WTC11 (cell line): ENCODE measurements at regions not wholly inside any gene's neighbourhood (a gene's known extent, or its start where the extent isn't known, plus 50 kb on each side); places are given as distances from the start of the nearest gene placed in this dataset.

Source experiments
- ATF1 ChIP-seq: sonication (generic); formaldehyde crosslinking; IDR thresholded peaks from 2 replicates; pipeline ENCODE4 v1.8.1; 2023; ENCODE audit warnings: mild to moderate bottlenecking, moderate library complexity, missing genetic modification reagents
- CBFB ChIP-seq: sonication (generic); formaldehyde crosslinking; IDR thresholded peaks from 2 replicates; pipeline ENCODE4 v1.8.1; 2022; ENCODE audit warnings: mild to moderate bottlenecking, low read depth, missing genetic modification reagents
- CTCF ChIP-seq: fragments of 200-600 bp; IDR thresholded peaks from 2 replicates; pipeline ENCODE4 v1.8.0; 2022; ENCODE audit warnings: antibody characterized with exemption
- E2F1 ChIP-seq: sonication (generic); formaldehyde crosslinking; IDR thresholded peaks from 2 replicates; pipeline ENCODE4 v1.8.0; 2022; ENCODE audit warnings: mild to moderate bottlenecking, missing genetic modification reagents
- E2F4 ChIP-seq: sonication (generic); formaldehyde crosslinking; IDR thresholded peaks from 2 replicates; pipeline ENCODE4 v1.8.1; 2022; ENCODE audit warnings: low read depth, mild to moderate bottlenecking, moderate library complexity, missing genetic modification reagents, borderline replicate concordance
- ESRRA ChIP-seq: sonication (generic); formaldehyde crosslinking; IDR thresholded peaks from 2 replicates; pipeline ENCODE4 v1.8.1; 2022; ENCODE audit warnings: mild to moderate bottlenecking, missing genetic modification reagents, borderline replicate concordance
- ETV6 ChIP-seq: sonication (generic); formaldehyde crosslinking; IDR thresholded peaks from 2 replicates; pipeline ENCODE4 v1.8.1; 2022; ENCODE audit warnings: mild to moderate bottlenecking, missing genetic modification reagents
- FOXJ3 ChIP-seq: sonication (generic); formaldehyde crosslinking; IDR thresholded peaks from 2 replicates; pipeline ENCODE4 v1.9.0; 2021; ENCODE audit warnings: missing genetic modification reagents, mild to moderate bottlenecking, borderline replicate concordance
- HMGXB4 ChIP-seq: sonication (generic); formaldehyde crosslinking; IDR thresholded peaks from 2 replicates; pipeline ENCODE4 v1.8.1; 2023; ENCODE audit warnings: mild to moderate bottlenecking, moderate library complexity, missing genetic modification reagents
- IRF2 ChIP-seq: sonication (generic); formaldehyde crosslinking; IDR thresholded peaks from 2 replicates; pipeline ENCODE4 v1.8.0; 2022; ENCODE audit warnings: low read depth, missing genetic modification reagents, borderline replicate concordance
- RORB ChIP-seq: fragments of 250-450 bp; sonication (Bioruptor Pico); IDR thresholded peaks from 2 replicates; pipeline ENCODE4 v1.9.0; 2021; ENCODE audit warnings: mild to moderate bottlenecking
- STAT6 ChIP-seq: sonication (generic); formaldehyde crosslinking; conservative IDR thresholded peaks from 2 replicates; pipeline ENCODE4 v1.8.1; 2023; ENCODE audit warnings: mild to moderate bottlenecking, low read depth, missing genetic modification reagents, moderate library complexity
- ZNF121 ChIP-seq: sonication (generic); formaldehyde crosslinking; IDR thresholded peaks from 2 replicates; pipeline ENCODE4 v1.8.0; 2023; ENCODE audit warnings: missing genetic modification reagents
- ZNF138 ChIP-seq: sonication (generic); formaldehyde crosslinking; conservative IDR thresholded peaks from 2 replicates; pipeline ENCODE4 v1.8.1; 2022; ENCODE audit warnings: mild to moderate bottlenecking, moderate library complexity, missing genetic modification reagents

- no peak for TF ChIP-seq IRF2 (CRISPR knock-in tag)
- TF ChIP-seq CTCF = no peak
- TF ChIP-seq ETV6 (CRISPR knock-in tag) = no peak
- no peak for TF ChIP-seq FOXJ3
- TF ChIP-seq E2F1 = no peak
- TF ChIP-seq HMGXB4 = no peak
- TF ChIP-seq ATF1 (CRISPR knock-in tag) = no peak
- TF ChIP-seq CBFB = no peak
- no peak for TF ChIP-seq ZNF121 (CRISPR knock-in tag)
- TF ChIP-seq RORB = no peak
- TF ChIP-seq ESRRA = no peak
- TF ChIP-seq E2F4 = no peak
- no peak for TF ChIP-seq STAT6 (CRISPR knock-in tag)
- no peak for TF ChIP-seq ZNF138 (CRISPR knock-in tag)
These were observed 83.7 kb downstream of the KCNF1 start for GRCh38 chr2:10995366-10995970.
